HEK293T (cell line): ENCODE measurements at regions not wholly inside any gene's neighbourhood (a gene's known extent, or its start where the extent isn't known, plus 50 kb on each side); places are given as distances from the start of the nearest gene placed in this dataset.

Experiments
- CTCF ChIA-PET: fragments of 350-600 bp; formaldehyde crosslinking; extraction: SDS; loops from one replicate; lab custom pipeline; 2021; ENCODE audit warnings: antibody characterized with exemption, inconsistent platforms; lab: Yijun Ruan, JAX
- POLR2A ChIA-PET: fragments of 350-600 bp; formaldehyde crosslinking; extraction: SDS; loops from one replicate; lab custom pipeline; 2020; ENCODE audit warnings: antibody characterized with exemption, inconsistent platforms; lab: Yijun Ruan, JAX
- DNase-seq: peaks from one replicate; pipeline ENCODE4 v3.0.0; 2012; ENCODE audit warnings: mixed read lengths; ENCODE audit errors: extremely low spot score
- ARNT ChIP-seq: fragments of 450-650 bp; IDR thresholded peaks from 2 replicates; pipeline ENCODE4 v1.6.1; 2017; ENCODE audit warnings: mild to moderate bottlenecking
- BHLHE40 ChIP-seq: fragments of 450-650 bp; IDR thresholded peaks from 2 replicates; pipeline ENCODE4 v1.6.1; 2016; ENCODE audit warnings: mild to moderate bottlenecking, moderate library complexity, borderline replicate concordance
- CTBP1 ChIP-seq: fragments of 450-650 bp; IDR thresholded peaks from 2 replicates; pipeline ENCODE4 v1.6.1; 2016; ENCODE audit warnings: borderline replicate concordance
- ELF4 ChIP-seq: fragments of 450-650 bp; IDR thresholded peaks from 2 replicates; pipeline ENCODE4 v1.6.1; 2017; ENCODE audit warnings: antibody characterized with exemption
- FOXA1 ChIP-seq: fragments of 450-650 bp; IDR thresholded peaks from 2 replicates; pipeline ENCODE4 v1.6.1; 2016; ENCODE audit warnings: mild to moderate bottlenecking
- FOXK2 ChIP-seq: fragments of 450-650 bp; IDR thresholded peaks from 2 replicates; pipeline ENCODE4 v1.6.1; 2016; ENCODE audit warnings: mild to moderate bottlenecking
- FOXM1 ChIP-seq: fragments of 450-650 bp; IDR thresholded peaks from 2 replicates; pipeline ENCODE4 v1.6.1; 2017; ENCODE audit warnings: mild to moderate bottlenecking, borderline replicate concordance
- HDGF ChIP-seq: fragments of 450-650 bp; IDR thresholded peaks from 2 replicates; pipeline ENCODE4 v1.6.1; 2017; ENCODE audit warnings: antibody characterized with exemption, borderline replicate concordance
- L3MBTL2 ChIP-seq: fragments of 450-650 bp; conservative IDR thresholded peaks from 2 replicates; pipeline ENCODE4 v1.6.1; 2016; ENCODE audit warnings: mild to moderate bottlenecking
- LEF1 ChIP-seq: fragments of 450-650 bp; IDR thresholded peaks from 2 replicates; pipeline ENCODE4 v1.6.1; 2017; ENCODE audit warnings: mild to moderate bottlenecking, borderline replicate concordance
- NFRKB ChIP-seq: fragments of 450-650 bp; IDR thresholded peaks from 2 replicates; pipeline ENCODE4 v1.6.1; 2016; ENCODE audit warnings: mild to moderate bottlenecking, moderate library complexity
- SP1 ChIP-seq: fragments of 450-650 bp; IDR thresholded peaks from 2 replicates; pipeline ENCODE4 v1.6.1; 2017
- SUZ12 ChIP-seq: fragments of 450-650 bp; IDR thresholded peaks from 2 replicates; pipeline ENCODE4 v1.6.1; 2016; ENCODE audit warnings: mild to moderate bottlenecking
- TARDBP ChIP-seq: fragments of 450-650 bp; IDR thresholded peaks from 2 replicates; pipeline ENCODE4 v1.6.1; 2016
- ZNF384 ChIP-seq: fragments of 450-650 bp; IDR thresholded peaks from 2 replicates; pipeline ENCODE4 v1.6.1; 2016
- TF ChIP-seq, protein P1 (sequence below): fragments of 450-650 bp; IDR thresholded peaks from 2 replicates; pipeline ENCODE4 v1.6.1; 2016

DNA sequence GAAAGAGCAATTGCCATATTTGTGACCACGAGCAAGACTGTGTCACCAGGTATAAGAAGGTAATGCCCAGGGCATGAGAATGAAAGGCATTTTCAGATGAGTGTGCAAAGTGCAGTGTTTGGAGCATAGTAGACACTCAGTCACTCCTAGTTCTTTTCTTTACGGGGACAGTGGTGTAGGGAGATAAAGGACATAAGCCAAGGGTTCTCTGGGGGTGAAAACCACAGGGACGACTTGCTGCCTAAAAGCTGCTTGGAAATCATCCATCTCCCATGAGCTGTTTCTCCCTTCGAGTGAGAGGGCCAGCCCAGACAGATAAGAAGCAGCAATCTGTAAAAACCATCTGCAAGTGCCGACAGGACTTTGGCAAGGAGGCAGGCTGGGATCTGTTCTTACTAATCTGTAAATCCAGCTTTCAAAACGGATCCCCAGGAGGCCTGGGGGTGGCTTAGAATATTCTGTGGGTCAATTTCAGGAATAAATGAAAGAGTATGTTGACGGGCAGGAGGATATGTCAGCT lies 221.6 kb downstream of the LPIN1 start:
- no peak for DNase-seq
- CTCF ChIA-PET: no interaction called here
- no peak for TF ChIP-seq ELF4
- no peak for TF ChIP-seq L3MBTL2
- TF ChIP-seq, protein P1, sequence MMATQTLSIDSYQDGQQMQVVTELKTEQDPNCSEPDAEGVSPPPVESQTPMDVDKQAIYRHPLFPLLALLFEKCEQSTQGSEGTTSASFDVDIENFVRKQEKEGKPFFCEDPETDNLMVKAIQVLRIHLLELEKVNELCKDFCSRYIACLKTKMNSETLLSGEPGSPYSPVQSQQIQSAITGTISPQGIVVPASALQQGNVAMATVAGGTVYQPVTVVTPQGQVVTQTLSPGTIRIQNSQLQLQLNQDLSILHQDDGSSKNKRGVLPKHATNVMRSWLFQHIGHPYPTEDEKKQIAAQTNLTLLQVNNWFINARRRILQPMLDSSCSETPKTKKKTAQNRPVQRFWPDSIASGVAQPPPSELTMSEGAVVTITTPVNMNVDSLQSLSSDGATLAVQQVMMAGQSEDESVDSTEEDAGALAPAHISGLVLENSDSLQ: no peak
- TF ChIP-seq ARNT: no peak
- no peak for TF ChIP-seq LEF1
- no peak for TF ChIP-seq TARDBP
- no peak for TF ChIP-seq NFRKB
- no peak for TF ChIP-seq BHLHE40
- no peak for TF ChIP-seq SP1
- no peak for TF ChIP-seq HDGF
- TF ChIP-seq FOXA1: no peak
- POLR2A ChIA-PET: no interaction called here

DNA sequence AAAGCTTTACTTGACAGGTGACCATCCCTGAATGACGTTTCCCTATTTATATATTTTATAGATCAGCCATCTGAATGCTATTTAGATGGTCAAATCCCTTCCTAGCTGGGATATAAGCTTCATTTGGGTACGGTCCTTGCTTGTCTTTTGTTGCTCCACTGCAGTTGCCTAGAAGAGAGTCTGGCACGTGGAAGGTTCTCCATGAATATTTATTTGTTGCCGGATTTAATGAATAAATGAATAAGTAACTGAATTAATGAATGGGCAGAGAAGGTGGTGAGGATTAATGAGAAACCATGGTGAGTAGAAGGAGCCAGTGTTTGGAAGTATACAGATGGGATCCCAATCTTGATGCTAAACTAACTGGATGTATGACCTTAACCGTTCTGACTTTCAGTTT lies 222.1 kb downstream of the LPIN1 start:
- TF ChIP-seq ARNT: no peak
- ChIA-PET CTCF (no interaction called here), POLR2A (no interaction called here)
- DNase-seq: no peak

DNA sequence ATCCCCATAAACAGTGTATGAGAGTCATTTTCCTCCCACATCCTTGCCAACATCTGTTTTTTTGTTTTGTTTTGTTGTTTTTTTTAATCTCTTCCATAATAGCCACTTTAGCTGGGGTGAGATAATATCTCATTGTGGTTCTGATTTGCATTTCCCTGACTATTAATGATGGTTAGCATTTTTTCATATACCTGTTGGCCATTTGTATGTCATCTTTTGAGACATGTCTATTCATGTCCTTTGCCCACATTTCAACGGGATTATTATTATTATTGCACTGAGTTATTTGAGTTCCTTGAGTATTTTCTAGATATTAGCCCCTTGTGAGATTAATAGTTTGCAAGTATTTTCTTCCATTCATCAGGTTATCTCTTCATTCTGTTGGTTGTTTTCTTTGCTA lies 223.3 kb downstream of the LPIN1 start:
- no peak for DNase-seq
- ChIA-PET CTCF (no interaction called here), POLR2A (no interaction called here)
- TF ChIP-seq SP1 (no peak), ELF4 (no peak), HDGF (no peak), ZNF384 (no peak), SUZ12 (no peak), LEF1 (no peak), ARNT (no peak)

DNA sequence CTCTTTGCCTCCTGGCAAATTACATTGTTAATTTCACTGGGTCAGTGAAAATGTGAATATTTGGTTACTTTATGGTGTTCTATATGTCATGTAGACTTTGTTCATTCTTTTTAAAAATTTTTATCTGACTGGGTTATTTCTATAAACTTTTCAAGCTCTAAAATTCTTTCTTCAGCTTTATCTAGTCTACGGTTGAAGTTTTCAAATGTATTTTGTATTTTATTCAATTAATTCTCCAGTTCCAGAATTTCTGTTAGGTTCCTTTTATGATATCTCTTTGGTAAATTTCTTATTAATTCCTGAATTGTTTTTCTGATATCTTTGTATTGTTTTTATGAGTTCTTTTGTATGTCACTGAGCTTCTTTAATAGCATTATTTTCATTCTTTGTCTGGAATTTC lies 228.1 kb downstream of the LPIN1 start:
- TF ChIP-seq FOXA1 (no peak), ZNF384 (no peak), FOXM1 (no peak), LEF1 (no peak), ARNT (no peak), NFRKB (no peak), CTBP1 (no peak), BHLHE40 (no peak), FOXK2 (no peak), ELF4 (no peak), SP1 (no peak), TARDBP (no peak), L3MBTL2 (no peak)
- ChIA-PET POLR2A (no interaction called here), CTCF (interaction anchor here (0.8 kb wide), 1 partner anchor 111 kb away, joined by 3 read pairs; no protein-coding TSS in a partner anchor)
- DNase-seq: no peak

DNA sequence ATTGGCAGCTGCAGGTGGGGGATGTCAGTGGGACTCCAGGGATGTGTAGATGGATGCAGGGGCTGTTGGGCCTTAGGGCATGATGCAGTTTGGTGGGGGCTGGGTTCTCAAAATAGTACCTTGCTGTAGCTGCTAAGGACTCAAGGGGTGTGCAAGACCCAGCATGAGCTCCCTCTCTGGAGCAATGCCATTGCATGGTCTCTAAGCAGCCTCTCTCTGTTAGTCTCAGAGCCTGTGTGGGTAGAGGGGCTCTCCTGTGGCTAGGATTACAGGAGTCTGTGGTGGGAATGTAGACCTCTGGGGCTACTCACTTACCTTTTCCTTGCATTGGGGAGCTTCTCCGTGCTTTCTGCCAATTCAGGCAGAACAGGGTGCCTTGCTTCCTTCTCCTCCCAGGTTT lies 228.9 kb downstream of the LPIN1 start:
- no peak for DNase-seq
- CTCF ChIA-PET: no interaction called here
- no peak for TF ChIP-seq TARDBP
- no peak for TF ChIP-seq FOXA1
- TF ChIP-seq ZNF384: no peak
- TF ChIP-seq CTBP1: no peak
- no peak for TF ChIP-seq SP1
- no peak for TF ChIP-seq FOXK2
- no peak for TF ChIP-seq LEF1
- no peak for TF ChIP-seq ARNT
- TF ChIP-seq SUZ12: no peak
- TF ChIP-seq ELF4: no peak
- POLR2A ChIA-PET: no interaction called here

DNA sequence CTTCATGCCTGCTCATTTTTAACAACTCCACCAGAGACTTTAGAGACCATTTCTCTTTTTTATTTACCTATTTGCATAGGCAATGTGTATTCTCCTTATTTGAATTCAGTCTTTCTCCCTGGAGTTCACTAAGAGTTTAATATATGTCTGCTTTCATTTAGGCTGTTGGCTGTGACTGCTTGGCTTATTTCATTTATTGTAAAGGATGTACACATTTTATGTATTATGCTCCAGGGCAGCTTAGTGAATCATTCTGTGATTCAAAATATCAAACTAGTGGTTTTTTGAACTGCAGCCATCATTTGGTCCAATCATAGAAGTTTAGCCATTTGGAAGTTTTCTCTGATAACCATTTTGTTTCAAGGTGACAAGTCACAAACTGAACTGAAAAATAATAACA lies 229.6 kb downstream of the LPIN1 start:
- ChIA-PET CTCF (no interaction called here), POLR2A (no interaction called here)
- no peak for DNase-seq
- no peak for TF ChIP-seq BHLHE40
- TF ChIP-seq ZNF384: no peak
- TF ChIP-seq HDGF: no peak
- no peak for TF ChIP-seq L3MBTL2
- no peak for TF ChIP-seq FOXK2
- no peak for TF ChIP-seq FOXA1
- TF ChIP-seq TARDBP: no peak
- no peak for TF ChIP-seq FOXM1
- TF ChIP-seq NFRKB: no peak
- TF ChIP-seq SUZ12: no peak
- TF ChIP-seq ARNT: no peak

DNA sequence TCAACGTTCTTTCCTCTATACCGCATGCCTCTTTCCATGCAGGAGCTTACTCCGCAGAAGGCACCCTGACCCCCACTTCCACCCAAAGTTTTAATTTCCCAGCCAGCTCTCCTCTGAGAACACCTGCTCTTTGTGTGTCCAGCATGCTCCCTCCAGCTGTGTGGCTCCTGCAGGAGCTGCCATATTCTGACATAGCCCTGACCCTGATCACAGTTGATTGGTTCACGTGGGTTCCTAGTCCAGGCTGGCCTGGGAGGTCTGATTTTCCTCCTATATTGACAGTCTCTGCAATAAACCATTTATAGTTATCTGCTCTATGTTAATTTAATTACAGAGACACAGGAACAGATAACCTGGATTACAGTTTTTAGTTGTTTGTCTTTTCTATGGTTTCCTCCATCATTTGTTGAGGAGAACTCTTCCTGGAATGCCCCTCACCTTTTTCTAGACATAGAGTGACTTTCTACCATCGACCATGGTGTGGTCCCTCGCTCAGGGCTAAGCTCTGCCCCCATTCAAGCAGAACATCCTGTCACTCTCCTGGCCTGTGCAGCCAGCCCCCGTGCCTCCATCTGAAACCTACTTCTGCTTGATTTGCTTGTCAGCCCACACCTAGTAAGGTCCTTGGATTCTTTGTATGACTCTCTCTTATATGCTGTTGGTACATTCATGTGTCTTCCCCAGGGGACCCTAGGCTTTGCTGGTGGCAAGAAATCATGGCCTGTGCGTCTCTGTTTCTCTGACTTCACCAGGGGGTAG lies 231.5 kb downstream of the LPIN1 start:
- no peak for DNase-seq
- no peak for TF ChIP-seq SUZ12
- TF ChIP-seq, protein P1: no peak
- no peak for TF ChIP-seq ELF4
- no peak for TF ChIP-seq ARNT
- no peak for TF ChIP-seq CTBP1
- TF ChIP-seq FOXM1: no peak
- no peak for TF ChIP-seq L3MBTL2
- no peak for TF ChIP-seq HDGF
- TF ChIP-seq ZNF384: no peak
- POLR2A ChIA-PET: no interaction called here
- CTCF ChIA-PET: interaction anchor here (1.0 kb wide), 1 partner anchor 148 kb away, joined by 3 read pairs; no protein-coding TSS in a partner anchor
